HG03139 (cell line): ENCODE measurements at regions not wholly inside any gene's neighbourhood (a gene's known extent, or its start where the extent isn't known, plus 50 kb on each side); places are given as distances from the start of the nearest gene placed in this dataset.
"Not testable (repeated sequence)": the region's sequence is repeated elsewhere in the genome, so short reads cannot be mapped to it uniquely, and the experiment has no call there.

Experiments used
- ATAC-seq: cut with Tn5 transposase; IDR thresholded peaks from one replicate; pipeline ENCODE4 v1.9.1; 2021; ENCODE audit not compliant: unreplicated experiment

DNA sequence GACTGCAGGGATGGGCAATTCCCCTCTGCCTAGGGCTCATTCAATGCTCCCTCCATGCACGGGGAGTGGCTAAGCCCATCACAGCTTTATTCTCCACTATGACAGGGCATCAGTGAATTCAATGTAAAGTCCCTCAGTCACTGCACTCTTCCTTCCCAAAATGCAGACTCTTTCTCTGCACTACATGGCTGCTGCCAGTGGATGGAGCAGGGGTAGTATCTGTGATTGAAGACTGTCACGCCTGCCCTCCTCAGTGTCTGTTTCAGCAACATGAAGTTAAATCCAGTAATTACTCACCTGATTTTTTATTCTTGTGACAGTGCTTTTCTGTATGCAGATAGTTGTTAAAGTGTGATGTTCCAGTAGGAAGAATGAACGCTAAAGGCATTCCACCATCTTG is 1323.2 kb downstream of the AMY1C start:
- ATAC-seq, result no peak

DNA sequence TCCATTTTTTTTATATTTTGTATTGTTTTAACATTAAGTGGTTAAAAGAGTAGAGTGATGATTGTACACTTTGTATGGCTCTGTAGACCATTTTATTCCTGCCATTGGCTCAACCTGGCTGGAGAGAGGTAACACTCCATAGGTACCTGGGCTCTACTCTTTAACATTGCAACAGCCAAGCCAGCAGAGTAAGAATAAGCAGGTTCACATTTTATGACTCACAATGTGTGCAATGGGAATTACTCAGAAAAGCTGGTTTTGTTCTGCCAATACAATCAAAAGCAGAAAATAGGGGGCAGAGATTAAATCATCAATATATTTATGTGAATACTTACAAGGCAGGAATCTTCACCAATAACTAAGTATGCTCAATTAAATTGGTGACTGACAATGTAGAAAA is 1324.0 kb downstream of the AMY1C start:
- no peak for ATAC-seq

DNA sequence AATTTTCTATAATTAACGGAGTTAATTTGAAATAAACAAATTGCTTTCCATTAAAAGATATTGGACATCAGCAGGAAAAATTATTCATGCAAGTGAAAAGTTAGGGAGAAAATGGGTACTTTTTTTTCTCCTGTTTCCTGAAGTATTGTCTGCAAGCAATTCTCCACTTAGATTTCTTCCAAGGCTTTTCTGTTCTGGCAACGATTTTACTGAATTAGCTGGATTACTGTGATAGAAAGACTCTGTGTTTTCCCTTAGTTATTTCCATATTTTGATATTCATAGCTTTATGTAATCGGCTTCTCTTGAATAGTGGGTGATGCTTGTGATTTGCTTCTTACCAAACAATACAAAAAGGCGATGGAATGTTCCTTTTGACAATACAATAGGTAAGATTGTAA is 1333.9 kb downstream of the AMY1C start:
- no peak for ATAC-seq

DNA sequence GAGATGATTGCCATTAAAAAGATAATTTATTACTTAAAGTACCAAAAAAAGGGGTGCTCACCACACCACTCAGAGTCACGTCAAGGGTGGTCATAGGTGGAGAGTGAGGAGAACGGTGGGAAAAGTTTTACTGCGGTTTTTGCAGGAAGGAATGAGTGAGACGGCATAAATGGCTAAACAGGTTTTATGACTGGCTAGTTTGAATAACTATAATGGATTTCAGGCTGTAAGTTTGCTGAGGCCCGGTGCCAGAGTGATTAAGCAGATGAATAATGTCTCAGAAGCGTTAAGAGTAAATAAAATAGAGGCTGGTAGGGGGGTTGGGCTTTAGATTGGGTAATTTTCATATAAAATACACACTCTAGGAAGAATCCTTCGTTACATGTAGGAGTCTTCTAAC is 1337.8 kb downstream of the AMY1C start:
- ATAC-seq, result no peak

DNA sequence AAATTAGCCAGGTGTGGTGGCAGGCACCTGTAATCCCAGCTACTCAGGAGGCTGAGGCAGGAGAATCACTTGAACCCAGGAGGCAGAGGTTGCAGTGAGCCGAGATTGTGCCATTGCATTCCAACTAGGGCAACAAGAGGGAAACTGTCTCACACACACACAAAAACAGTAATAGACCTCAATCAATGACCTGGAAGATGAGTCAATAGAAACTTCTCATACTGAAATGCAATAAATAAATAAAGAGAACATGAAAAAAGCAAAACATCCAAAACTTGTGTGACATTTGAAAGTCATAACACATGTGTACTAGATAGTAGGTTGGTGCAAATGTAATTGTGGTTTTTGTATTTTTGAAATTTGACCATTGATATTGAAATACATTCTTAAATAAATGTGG is 1338.5 kb downstream of the AMY1C start:
- no peak for ATAC-seq

DNA sequence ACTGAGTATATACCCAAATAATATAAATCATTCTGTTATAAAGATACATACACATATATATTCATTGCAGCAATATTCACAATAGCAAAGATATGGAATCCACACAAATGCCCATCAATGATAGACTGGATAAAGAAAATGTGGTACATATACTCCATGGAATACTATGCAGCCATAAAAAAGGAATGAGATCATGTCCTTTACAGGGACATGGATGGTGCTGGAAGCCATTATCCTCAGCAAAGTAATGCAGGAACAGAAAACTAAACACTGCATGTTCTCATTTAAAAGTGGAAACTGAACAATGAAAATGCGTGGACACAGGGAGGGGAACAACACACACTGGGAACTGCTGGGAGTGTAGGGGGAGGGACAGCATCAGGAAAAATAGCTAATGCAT is 1344.2 kb downstream of the AMY1C start:
- ATAC-seq, result not testable (repeated sequence)

DNA sequence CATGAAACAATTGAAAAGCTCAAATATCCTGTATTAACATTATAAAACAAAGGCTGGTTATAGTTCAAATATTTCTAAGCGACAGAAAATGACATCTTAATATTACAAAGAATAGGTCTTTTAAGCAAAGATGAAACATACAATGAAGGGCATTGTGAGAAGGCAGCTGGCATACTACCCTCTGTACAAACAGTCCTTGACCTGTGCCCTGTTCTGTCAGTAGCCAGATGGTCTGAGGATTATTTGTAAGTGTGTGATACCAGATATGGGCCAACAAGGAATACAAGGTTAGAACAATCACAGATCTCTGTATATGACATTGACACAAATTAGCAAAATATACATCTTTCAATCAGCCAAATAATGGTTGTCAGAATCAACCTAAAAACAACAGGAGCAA is 1350.4 kb downstream of the AMY1C start:
- no peak for ATAC-seq

DNA sequence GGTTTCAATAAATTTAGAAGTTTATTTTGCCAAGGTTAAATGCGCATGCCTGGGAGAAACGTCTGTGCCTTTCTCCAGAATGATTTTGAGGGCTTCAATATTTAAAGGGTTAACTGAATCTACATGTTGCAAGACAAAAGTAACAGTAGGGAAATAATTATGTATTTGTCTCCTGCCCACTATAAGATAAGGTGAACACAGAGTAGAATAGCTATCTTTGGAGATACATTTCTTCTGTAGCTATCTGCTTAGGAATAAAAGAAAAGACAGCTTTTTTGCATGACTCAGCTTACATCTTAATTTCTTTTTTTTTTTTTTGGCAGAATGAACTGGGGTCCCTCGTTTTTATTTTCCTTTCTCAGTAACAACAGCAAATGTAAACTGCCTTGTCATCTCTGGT is 1351.6 kb downstream of the AMY1C start:
- no peak for ATAC-seq

DNA sequence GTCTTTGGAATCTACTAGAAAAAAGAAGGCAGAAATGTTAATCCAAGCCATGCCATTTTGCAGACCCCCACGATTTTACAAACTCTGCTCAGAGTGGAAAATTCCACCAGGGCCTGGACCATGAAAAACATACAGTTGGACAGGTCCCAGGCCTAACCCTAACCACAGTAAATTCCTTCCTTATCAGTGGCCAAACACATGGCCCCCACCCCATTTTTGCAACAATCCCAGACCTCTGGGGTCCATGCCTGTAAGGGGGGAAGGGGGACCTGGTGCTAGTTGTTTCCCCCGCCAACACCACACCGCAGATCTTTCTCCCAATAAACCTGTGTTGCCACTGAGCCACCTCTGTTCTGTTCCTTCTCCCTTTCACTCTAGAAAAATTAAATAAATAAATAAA is 1352.7 kb downstream of the AMY1C start:
- ATAC-seq, result no peak

DNA sequence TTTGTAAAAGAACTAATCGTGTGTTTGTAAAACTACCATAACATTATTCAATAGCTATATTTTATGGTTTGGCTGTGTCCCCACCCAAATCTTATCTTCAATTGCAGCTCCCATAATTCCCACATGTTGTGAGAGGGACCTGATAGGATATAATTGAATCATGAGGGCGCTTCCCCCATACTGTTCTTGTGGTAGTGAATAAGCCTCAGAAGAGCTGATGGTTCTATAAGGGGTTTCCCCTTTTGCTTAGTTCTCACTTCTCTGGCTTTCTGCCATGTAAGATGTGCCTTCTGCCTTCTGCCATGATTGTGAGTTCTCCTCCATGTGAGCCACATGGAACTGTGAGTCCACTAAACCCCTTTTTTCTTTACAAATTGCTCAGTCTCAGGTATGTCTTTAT is 1372.3 kb downstream of the AMY1C start:
- ATAC-seq, result no peak

DNA sequence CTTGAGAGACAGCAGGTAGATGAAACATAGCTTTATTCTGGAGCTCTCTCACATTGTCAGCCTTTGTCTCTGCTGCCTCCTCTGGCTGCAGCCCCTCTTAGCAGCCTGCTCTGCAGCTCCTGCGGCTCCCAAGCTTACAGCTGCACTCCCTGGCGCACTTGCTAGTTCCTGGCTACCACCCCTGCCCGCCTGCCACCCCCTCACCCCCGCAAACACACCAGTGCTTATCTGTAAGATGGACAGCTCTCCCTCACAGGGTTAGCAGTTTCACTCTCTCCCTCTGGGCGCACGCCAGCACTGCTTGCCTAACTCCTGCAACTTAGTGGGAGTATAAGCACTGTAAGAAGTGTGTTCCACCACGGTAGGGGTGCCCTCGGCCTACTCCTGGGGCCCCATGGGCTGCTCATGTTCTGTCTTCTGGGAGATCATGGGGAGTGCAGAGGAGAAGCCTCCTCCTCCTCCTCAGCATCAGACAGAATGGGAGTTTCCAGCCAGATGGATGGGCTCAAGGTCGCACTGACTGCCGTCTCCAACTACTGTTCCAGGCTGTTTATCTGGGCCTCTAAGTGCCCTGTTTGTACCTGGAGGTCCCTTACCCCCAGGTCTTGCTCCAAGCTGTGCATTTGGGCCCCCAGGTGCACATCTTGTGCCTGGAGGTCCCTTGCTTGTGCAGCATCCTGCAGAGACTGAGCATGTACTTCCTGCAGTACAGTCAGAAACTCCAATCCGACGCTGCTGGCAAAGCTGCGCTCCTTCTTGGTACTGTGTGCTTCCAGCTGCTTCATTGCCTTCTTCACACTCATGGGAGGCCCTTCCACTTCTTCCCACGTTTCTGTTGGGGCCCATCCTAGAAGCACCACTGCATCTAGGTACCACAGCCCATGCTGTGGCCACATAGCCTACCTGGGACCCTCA is 1388.1 kb downstream of the AMY1C start:
- ATAC-seq, result no peak

DNA sequence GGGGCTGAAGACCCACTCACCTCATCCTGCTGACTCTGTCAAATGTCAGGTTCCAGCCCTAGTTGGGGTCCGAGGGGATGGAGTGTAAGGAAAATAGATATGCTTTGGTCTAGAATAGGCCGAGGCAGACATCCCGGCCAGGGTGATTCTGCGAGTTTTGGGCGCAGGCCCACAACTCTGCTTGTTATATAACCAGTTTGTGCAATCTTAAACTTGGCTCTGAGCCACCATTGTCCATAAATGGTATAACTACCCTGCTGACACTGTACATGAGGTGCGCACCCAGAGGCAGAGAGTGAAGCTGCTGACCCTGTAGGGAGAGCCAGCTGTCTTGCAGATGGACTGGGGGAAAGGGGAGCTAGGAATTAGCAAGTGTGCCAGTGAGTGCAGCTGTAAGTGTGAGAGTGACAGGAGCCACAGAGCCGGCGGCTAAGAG is 1388.8 kb downstream of the AMY1C start:
- no peak for ATAC-seq

DNA sequence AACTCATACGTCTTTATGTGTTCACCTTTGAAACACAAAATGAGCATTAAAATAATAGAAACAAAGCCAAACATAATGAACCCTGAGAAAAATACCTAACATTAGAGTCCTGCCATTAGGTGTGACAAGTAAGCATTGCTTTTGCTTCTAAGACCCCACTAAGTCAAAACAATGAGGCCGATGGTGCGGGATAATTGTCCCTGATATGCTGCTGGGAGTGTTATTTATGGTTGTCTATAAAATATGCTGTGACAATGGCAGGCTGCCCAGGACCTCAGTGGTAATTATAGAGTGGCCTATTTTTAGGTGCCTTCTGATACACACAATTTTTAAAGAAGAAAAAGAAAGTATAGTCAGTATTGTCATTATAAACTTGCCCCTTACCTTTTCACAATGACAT is 1423.1 kb downstream of the AMY1C start:
- ATAC-seq, result no peak

DNA sequence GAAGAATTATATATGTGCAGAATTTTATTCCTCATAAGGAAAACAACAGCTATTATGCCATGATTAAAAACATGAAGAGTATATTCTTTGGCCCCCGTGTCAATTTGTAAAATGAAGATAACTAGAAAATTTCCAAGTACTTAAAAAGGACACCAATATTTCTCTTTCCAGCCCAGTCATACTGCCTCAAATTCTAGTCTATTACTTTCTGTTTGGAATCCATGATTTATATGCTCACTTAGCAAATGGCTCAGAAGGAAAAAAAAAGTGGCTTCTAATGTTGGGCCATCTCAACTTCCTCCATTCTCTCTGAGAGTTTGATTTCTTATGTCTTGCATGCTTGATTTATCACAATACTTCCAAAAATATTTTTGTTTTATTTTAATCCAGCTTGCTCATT is 1431.1 kb downstream of the AMY1C start:
- no peak for ATAC-seq

DNA sequence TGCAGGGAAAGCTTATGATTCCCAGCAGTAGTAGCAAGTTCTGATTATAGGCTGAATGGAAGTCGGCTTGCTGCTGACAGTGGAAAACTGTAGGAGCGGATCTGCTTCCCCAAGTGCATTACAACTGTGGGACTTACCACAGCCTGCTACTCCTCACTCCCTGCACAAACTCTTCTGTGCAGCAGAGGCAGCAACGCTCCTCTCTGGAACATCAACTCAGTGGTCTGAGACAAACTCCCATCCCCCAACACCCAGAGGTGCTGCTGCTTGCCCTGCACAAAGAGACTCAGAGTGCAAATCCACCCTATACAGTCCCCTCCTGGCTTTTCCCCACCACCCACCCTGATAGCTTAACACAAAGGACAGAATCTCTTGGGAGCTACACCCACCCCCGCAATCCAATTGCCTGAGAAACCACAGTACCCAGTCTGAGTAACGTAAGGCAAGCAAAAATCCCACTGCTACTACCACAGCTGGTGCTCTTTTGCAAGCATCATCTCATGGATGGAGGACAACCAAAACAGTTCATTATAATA is 1455.2 kb downstream of the AMY1C start:
- no peak for ATAC-seq

DNA sequence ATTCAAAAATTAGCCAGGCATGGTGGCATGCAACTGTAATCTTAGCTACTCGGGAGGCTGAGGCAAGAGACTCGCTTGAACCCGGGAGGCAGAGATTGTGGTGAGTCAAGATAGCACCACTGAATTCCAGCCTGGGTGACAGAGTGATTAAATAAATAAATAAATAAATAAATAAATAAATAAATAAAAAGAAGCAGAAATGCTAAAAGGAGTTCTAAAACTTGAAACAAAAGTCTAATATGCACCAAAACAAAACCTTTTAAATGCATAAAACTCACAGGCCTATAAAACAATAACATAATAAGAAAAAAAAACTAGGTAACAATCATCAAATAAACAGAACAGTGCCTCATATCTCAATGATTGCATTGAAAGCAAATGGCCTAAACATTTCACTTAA is 1458.9 kb downstream of the AMY1C start:
- ATAC-seq, result no peak

DNA sequence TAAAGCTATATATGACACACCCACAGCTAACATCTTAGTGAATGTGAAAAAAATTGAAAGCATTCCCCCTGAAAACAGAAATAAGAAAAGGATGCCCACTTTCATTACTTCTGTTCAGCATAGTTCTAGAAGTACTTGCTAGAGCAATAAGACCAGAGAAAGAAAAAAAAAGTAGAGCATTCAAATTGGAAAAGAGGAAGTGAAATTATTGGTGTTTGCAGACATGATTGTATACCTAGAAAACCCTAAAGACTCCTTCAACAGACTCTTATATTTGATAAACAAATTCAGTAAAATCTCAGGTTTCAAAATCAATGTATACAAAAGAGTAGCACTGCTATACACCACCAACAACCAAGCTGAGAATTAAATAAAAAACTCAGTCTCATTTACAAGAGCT is 1461.0 kb downstream of the AMY1C start:
- no peak for ATAC-seq

DNA sequence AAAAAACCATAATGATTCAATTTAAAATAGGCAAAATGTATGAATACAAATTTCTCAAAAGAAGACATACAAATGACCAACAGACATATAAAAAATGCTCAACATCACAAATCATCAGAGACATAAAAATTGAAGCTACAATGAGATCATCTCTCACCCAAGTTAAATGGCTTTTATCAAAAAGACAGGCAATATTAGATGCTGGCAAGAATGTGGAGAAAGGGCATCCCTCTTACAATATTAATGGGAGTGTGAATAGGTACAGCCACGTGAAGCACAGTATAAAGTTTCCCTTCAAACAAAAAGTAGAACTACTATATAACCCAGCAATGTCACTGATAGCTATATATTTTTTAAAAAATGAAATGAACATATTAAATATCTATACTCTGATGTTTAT is 1481.7 kb downstream of the AMY1C start:
- no peak for ATAC-seq

DNA sequence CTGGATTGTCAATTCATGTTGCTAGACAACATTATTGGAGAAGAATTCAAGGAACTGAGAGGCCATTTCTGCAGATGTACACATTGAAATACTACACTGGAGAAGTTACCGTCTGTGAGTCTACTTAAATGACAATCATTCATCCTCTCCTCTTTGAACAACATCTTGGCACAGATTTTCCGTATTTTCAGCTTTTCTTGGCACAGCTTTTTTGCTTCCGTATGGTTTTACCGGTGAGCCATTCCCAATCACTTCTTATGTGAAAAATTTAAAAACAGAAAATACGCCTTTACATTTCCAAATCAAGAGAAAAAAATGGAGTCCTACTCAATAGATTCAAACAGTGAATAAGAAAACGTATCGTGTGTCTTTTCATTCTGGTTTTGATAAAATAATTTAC is 1493.7 kb downstream of the AMY1C start:
- ATAC-seq, result no peak

DNA sequence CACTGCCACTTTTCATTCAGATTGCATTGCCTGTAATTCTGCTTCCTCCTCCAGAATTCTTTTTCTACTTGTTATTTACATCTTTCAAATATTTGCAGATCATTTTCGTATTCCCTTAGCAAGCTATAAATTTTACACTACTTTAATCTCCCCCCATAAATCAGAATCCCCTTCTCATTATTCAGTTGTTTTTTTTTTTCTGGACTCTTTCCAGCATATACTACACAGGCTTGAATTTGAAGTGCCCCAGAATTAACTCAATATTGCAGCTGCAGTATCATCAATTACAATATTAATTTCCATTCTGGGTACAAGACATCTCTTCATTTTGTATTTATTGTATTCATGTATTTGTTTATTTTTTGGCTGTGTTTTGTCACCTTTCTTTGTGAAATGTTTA is 1494.3 kb downstream of the AMY1C start:
- no peak for ATAC-seq

DNA sequence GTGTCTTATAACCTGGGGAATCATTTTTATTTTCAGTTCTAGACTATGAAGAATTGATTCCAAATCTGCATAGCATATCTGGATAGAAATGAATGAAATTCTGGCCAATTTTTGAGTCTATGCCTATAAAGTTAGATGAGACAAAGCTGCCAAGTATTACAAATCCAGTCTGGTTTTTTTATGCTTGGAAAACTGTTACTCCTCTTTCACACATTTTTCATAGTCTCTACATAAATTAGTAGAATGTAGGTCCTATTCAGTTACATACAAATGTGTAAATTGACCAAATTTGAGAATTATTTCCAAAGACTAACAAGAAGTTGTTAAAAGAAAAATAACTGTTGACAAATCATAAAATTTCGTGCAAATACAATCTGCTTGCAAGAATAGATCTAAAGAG is 1505.2 kb downstream of the AMY1C start:
- no peak for ATAC-seq

DNA sequence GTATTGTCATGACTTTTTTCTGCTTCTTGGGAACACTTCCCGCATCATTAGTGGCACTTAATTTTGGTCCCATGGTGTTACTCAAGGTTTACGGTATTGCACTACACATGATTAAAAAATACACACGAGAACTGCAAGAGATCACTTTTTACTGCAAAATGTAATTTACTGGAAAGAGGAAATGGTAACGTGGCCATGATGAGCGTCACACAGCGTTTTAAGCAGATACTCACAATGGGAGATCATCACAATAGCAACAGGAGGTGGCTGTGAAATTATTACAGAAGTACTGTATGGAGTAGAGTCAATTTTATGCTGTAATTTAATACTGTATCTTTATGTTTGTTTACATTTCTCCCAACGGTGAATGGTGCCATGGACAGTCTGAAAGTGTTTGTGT is 1510.3 kb downstream of the AMY1C start:
- ATAC-seq, result no peak

DNA sequence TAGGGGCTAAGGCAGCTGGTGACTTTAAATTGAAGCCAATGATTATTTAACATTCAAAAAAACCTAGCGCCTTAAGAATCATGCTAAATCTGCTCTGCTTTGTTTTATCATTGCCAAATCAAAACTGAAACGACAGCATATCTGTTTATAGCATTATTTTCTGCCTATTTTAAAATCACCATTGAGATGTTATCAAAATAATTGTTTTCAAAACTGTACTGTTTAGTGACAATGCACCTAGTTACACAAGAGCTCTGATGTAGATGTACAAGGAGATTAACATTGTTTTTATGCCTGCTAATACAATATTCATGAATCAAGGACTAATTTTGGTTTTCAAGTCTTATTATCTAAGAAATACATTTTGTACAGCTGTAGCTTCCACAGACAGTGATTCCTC is 1521.3 kb downstream of the AMY1C start:
- ATAC-seq, result no peak
